Spleen (tissue), 11 donors: ENCODE measurements at regions not wholly inside any gene's neighbourhood (a gene's known extent, or its start where the extent isn't known, plus 50 kb on each side); places are given as distances from the start of the nearest gene placed in this dataset.

ENCODE experiments used
- DNase-seq: peaks from one replicate; pipeline ENCODE4 v3.0.0-alpha.2; 2020
- H3K27ac ChIP-seq, 8 donors: fragments of 200-600 bp; sonication (generic) in 7 of 8; 1 replicate in 4 of 8; 2 replicates in 4 of 8; pipeline versions ENCODE4 v1.5.0 to v1.8.0; 2016 to 2021; ENCODE audit warnings: inconsistent platforms in 4 of 8, mild to moderate bottlenecking in 4 of 8, moderate library complexity in 1 of 8
- H3K27me3 ChIP-seq, 7 donors: fragments of 200-600 bp; sonication (generic) in 6 of 7; replicated peaks in 1 of 7; 1 replicate in 4 of 7; 2 replicates in 3 of 7; pipeline versions ENCODE4 v1.5.0 to v1.8.0; 2016 to 2021; ENCODE audit warnings: inconsistent platforms in 3 of 7, mild to moderate bottlenecking in 1 of 7
- H3K36me3 ChIP-seq, 6 donors: fragments of 200-600 bp; sonication (generic) in 5 of 6; 1 replicate in 4 of 6; 2 replicates in 2 of 6; pipeline versions ENCODE4 v1.5.0 to v1.8.0; 2016 to 2021; ENCODE audit warnings: inconsistent platforms in 2 of 6
- H3K4me1 ChIP-seq, 6 donors: fragments of 200-600 bp; sonication (generic) in 5 of 6; 1 replicate in 3 of 6; 2 replicates in 3 of 6; pipeline versions ENCODE4 v1.5.0 to v1.8.0; 2016 to 2021; ENCODE audit warnings: inconsistent platforms in 3 of 6
- H3K4me3 ChIP-seq, 8 donors: fragments of 200-600 bp; sonication (generic) in 7 of 8; 1 replicate in 4 of 8; 2 replicates in 4 of 8; pipeline versions ENCODE4 v1.5.0 to v1.8.0; 2016 to 2021; ENCODE audit warnings: inconsistent platforms in 4 of 8, mild to moderate bottlenecking in 4 of 8, moderate library complexity in 2 of 8
- H3K9me3 ChIP-seq, 8 donors: fragments of 200-600 bp; sonication (generic) in 7 of 8; 1 replicate in 4 of 8; 2 replicates in 4 of 8; pipeline versions ENCODE4 v1.5.0 to v1.8.0; 2016 to 2021; ENCODE audit warnings: inconsistent platforms in 4 of 8
- POLR2A ChIP-seq, 3 donors: fragments of 450-650 bp; IDR thresholded peaks; one replicate each; pipeline ENCODE4 v1.5.1; 2017; ENCODE audit warnings: antibody characterized with exemption in 3 of 3, mild to moderate bottlenecking in 1 of 3
- POLR2AphosphoS5 ChIP-seq, 3 donors: sonication (generic); formaldehyde crosslinking; IDR thresholded peaks; one replicate each; pipeline ENCODE4 v1.5.1; 2017; ENCODE audit warnings: antibody characterized with exemption in 3 of 3
- WGBS, 5 donors: extraction: QIAGEN DNeasy Blood & Tissue Kit in 3 of 5; methylation state at CpG; one replicate each; pipeline versions ENCODE4 v1.1.5 to v1.1.7; 2013 to 2018; 5-methylcytosine and 5-hydroxymethylcytosine counted together
- intact Hi-C: fragments of 100-400 bp; cut with DNase I; formaldehyde crosslinking; loops from one replicate; pipeline ENCODE4 v1.15.0; 2023; ENCODE audit warnings: low total_unique reads
- TF ChIP-seq, protein P1 (sequence below), 11 experiments: fragments of 200-600 bp in 7 of 11; fragments of 450-650 bp in 4 of 11; sonication (generic) in 4 of 11; IDR thresholded peaks in 8 of 11; conservative IDR thresholded peaks in 3 of 11; 1 replicate in 7 of 11; 2 replicates in 4 of 11; pipeline versions ENCODE4 v1.4.0 to v1.8.0; 2016 to 2021; ENCODE audit warnings: antibody characterized with exemption in 11 of 11, inconsistent platforms in 4 of 11, mild to moderate bottlenecking in 1 of 11
- donor health status: healthy with polysubstance abuse.
- donor health status: DM: no; HTN: no; CAD: no; lungs with moderate emphysema.
- donor health status: DM: no; HTN: no; CAD: no.
- donor health status: Bipolar disorder and iron deficiency.
- donor health status: healthy.
- donor health status: DM: no; HTN: no; CAD: no.
- donor health status: DM: yes; HTN: yes; CAD: no.

GRCh38 chr1:229875086-229875485 is 192.0 kb upstream of the GALNT2 start:
- TF ChIP-seq POLR2A (IDR thresholded peaks at IDR 0.05) (no peak), POLR2AphosphoS5 (IDR thresholded peaks at IDR 0.05) (no peak)
- TF ChIP-seq, protein P1, sequence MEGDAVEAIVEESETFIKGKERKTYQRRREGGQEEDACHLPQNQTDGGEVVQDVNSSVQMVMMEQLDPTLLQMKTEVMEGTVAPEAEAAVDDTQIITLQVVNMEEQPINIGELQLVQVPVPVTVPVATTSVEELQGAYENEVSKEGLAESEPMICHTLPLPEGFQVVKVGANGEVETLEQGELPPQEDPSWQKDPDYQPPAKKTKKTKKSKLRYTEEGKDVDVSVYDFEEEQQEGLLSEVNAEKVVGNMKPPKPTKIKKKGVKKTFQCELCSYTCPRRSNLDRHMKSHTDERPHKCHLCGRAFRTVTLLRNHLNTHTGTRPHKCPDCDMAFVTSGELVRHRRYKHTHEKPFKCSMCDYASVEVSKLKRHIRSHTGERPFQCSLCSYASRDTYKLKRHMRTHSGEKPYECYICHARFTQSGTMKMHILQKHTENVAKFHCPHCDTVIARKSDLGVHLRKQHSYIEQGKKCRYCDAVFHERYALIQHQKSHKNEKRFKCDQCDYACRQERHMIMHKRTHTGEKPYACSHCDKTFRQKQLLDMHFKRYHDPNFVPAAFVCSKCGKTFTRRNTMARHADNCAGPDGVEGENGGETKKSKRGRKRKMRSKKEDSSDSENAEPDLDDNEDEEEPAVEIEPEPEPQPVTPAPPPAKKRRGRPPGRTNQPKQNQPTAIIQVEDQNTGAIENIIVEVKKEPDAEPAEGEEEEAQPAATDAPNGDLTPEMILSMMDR (IDR thresholded peaks at IDR 0.05 in 8 of 11, conservative IDR thresholded peaks at IDR 0.05 in 3 of 11), result no peak
- Histone ChIP-seq H3K27me3 (peaks cover 0 to 1% (median 0%) of the 10 kb centered on the region in 7 donors), H3K9me3 (no peaks in the 10 kb centered on the region), H3K36me3 (no peaks in the 10 kb centered on the region), H3K27ac (no peak overlapping the region), H3K4me1 (no peaks in the 10 kb centered on the region), H3K4me3 (no peak overlapping the region)
- WGBS, 5 donors, result 85 to 91% (median 87%) methylated on average over 4 of the region's 4 CpGs
- no peak for DNase-seq
- intact Hi-C loops, result no loop called here

DNA sequence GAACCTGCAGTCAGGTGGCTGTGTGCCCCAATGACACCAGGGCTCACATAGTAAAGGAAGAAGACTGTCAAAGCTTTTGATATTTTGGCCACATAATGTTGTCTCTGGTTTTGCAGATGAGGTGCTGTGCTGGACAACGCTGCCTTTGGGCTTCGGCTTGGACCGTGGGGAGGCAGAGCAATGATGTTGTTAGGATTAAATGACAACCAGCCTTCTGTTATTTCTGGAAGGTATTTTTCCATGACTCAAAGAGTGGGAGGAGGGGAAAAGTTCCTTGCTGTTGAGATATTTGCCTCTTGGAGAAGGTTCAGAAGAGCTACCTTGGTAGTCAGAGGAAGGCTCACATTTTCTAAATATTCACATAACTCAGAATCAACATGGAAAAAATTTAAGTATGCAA is 187.3 kb upstream of the GALNT2 start:
- Histone ChIP-seq H3K4me3 (no peak overlapping the region), H3K9me3 (no peaks in the 10 kb centered on the region), H3K4me1 (no peaks in the 10 kb centered on the region), H3K36me3 (no peaks in the 10 kb centered on the region), H3K27ac (no peak overlapping the region), H3K27me3 (peaks cover 0 to 22% (median 0%) of the 10 kb centered on the region in 7 donors)
- no peak for DNase-seq
- WGBS, 5 donors, result 85 to 92% (median 89%) methylated on average over 3 of the region's 3 CpGs
- TF ChIP-seq, protein P1 (IDR thresholded peaks at IDR 0.05 in 8 of 11, conservative IDR thresholded peaks at IDR 0.05 in 3 of 11), result no peak
- TF ChIP-seq POLR2A (IDR thresholded peaks at IDR 0.05), result no peak
- intact Hi-C loops, result no loop called here

DNA sequence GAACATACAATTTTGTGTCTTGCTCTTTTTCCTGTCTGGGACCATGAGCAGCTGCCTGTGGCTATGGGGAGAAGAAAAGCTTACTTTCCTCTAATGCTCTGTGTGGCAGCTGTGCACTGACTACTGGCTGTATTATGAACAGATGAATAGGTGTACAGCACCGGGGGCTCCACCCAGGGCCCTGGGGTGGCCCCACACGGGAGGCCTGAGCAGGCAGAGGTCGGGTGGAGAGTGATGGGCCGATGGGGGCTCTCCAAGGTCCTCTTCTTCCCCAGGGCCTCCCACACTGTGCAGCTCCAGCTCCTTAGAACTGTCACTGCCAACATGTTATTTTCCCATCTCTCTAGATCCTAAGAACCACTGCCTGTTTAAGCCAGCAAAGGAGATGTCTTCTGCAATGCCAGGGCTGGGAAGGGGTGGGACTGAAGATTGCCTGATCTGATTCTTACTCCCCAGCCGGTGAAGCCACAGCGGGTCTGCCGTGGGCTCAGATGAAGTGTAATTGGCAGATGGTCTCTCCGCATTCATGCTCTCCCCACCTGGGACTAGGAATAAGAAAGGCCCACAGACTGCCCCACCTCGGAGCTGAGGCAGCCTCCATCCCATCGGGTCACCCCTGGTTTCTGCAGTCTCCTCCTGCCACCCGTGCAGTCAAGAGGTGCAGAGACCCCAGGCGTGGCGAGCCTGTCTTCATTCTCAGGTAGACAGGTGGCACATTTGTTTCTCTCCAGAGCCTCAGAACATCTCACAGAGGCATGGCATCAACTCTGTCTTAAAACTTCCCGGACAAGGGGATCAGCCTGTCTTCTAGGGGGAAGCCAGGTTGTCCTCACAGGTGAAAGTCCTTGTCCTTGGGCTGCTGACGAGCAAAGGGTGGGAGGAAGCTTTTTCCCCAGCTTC is 186.5 kb upstream of the GALNT2 start:
- peaks cover 0 to 23% (median 0%) of the 10 kb centered on the region in 7 donors for H3K27me3 ChIP-seq
- H3K9me3 ChIP-seq, result no peaks in the 10 kb centered on the region
- no peak overlapping the region for H3K4me3 ChIP-seq
- 73 to 89% (median 80%) methylated on average over 12 to 15 of the region's 15 CpGs for WGBS, 5 donors
- DNase-seq, result no peak
- no peak for TF ChIP-seq POLR2AphosphoS5 (IDR thresholded peaks at IDR 0.05)
- TF ChIP-seq, protein P1 (IDR thresholded peaks at IDR 0.05 in 8 of 11, conservative IDR thresholded peaks at IDR 0.05 in 3 of 11), result no peak
- no peak for TF ChIP-seq POLR2A (IDR thresholded peaks at IDR 0.05)
- intact Hi-C loops, result no loop called here
- H3K4me1 ChIP-seq, result no peaks in the 10 kb centered on the region
- H3K36me3 ChIP-seq, result no peaks in the 10 kb centered on the region
- H3K27ac ChIP-seq, result no peak overlapping the region

DNA sequence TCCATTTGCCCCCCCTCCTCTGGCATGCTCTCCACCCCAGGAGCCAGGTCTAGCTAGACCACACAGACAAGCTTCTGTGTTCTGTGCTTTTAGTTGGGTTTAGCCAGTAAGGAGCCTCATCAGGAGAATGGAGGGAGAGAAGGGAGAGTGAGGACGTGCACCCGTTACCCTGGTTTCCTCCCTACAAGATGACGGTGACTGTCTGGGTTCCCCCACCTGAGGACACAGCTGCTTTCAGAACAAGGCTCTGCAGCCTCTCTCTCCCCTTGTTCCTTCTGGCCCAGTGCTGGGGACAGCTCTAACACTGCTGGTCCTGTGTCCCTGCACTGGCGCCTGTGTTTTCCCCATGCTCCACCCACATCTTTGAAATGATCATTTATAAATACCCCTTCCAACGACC is 184.4 kb upstream of the GALNT2 start:
- intact Hi-C loops, result no loop called here
- Histone ChIP-seq H3K4me1 (no peaks in the 10 kb centered on the region), H3K9me3 (no peaks in the 10 kb centered on the region), H3K36me3 (no peaks in the 10 kb centered on the region), H3K4me3 (no peak overlapping the region), H3K27ac (no peak overlapping the region), H3K27me3 (peaks cover 0 to 25% (median 0%) of the 10 kb centered on the region in 7 donors)
- whole genome bisulfite sequencing, 5 donors, result 68 to 76% (median 72%) methylated on average over 5 of the region's 5 CpGs
- TF ChIP-seq POLR2AphosphoS5 (IDR thresholded peaks at IDR 0.05) (no peak), POLR2A (IDR thresholded peaks at IDR 0.05) (no peak)
- TF ChIP-seq, protein P1 (IDR thresholded peaks at IDR 0.05 in 8 of 11, conservative IDR thresholded peaks at IDR 0.05 in 3 of 11), result no peak
- DNase-seq, result no peak
